ENCODE measurements at regions not wholly inside any gene's neighbourhood (a gene's known extent, or its start where the extent isn't known, plus 50 kb on each side); places are given as distances from the start of the nearest gene placed in this dataset.
"Not testable (repeated sequence)": the region's sequence is repeated elsewhere in the genome, so short reads cannot be mapped to it uniquely, and the experiment has no call there.

- DNase-seq: no peak
Measured at GRCh38 chr1:73766786-73767348, 431.1 kb downstream of the LRRIQ3 start.

DNA sequence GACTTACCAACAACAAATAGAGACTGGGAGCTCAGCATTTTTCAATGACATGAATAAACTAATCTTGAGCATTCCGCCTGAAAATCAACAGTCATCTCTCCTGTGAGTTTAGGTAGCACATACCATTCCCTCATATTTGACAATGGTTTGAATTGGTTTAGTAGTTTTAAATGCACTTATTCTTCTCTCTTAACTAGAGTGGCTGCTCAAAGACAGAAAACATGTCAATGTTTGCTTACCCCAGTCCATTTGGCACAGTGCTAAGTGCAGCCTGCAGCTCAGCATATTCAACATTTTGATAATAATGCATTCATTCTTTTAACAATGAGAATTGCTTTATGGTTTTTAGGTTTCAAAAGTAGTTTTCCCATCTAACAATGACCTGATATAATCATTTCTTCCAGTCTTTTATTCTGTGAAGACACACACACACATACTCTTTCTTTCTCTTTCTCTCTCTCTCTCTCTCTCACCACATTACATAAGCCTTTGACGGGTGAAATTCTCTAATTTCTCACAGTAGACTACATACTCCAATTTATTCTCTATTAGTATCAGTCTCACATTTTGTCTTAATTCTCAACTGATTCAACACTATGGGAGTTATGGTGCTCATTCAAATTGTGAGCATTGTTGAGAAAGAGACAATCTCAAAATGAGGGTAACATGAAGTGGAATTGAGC lies 432.3 kb downstream of the LRRIQ3 start:
- no peak for DNase-seq

DNA sequence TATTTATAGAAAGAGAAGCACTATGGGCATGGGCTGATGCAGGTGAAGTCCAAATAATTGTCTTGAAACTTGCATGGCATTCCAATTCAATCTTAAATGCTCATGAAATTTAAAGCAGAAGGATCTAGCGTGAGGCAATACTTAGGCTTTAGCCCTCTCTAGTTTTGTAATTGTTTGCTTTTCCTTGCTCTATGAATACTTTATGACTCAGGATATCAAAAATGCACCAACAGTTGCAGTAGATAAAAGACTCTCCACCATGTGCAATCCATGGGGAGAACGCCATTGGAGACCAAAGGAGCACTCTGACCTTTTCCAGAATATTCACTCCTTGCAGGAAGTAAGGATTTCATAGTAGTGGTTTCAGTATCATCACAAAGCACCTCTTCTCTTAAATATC lies 436.4 kb downstream of the LRRIQ3 start:
- no peak for DNase-seq

- DNase-seq: no peak
Measured at GRCh38 chr1:73759011-73759410, 439.0 kb downstream of the LRRIQ3 start.

DNA sequence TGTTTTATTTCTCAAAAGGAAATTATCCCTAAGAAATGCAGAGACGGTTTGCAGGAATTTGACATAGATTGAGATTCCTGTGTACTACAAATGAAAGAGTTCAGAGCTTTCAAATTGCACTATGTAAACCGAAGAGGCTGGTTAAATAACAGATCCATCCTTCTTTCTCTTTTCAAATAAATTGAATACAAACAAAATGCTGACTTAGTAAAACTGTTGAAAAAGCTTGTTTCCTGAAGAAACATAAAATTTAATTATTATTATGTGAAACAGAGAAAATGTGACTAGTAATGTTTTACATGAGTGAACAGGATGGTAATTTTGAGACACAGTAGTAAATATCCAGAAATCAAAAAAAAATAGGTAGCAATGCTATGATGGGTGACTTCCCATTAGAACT lies 441.2 kb downstream of the LRRIQ3 start:
- no peak for DNase-seq

DNA sequence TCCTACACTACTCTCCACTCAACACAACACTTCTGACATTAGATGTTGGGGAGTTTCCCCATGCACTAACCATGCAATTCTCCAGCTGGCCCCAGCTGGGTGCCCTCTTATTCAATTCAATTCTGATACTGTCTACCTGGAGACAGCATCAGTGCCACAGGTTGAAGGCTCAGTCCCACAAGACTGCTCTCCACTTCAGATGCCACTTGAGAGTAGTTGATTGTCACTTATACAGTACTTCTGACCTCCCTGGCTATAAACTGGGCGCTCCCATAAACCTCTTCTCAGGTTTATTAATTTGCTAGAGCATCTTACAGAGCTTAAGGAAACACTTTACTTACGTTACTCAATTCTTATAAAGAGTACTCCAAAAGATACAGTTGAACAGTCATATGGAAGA lies 442.3 kb downstream of the LRRIQ3 start:
- no peak for DNase-seq

- DNase-seq: no peak
Measured at GRCh38 chr1:73749996-73750395, 448.0 kb downstream of the LRRIQ3 start.

DNA sequence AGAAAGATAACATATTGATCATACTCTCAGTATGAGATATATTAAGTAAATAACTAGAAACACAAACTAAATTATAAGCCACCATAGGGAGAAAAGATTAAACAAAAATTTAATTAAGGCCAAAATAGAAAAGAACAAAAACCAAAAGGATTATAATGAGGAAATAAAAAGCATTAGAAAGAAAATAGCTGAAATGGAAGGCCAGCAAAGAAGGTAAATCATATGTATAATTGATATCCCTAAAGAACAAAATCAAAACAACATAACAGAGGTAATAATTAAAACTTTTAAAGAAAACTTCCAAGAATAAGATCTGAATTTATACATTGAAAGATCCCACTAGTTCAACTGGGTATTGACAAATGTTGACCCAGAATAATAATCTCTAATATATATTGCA lies 453.0 kb downstream of the LRRIQ3 start:
- DNase-seq: no peak

- DNase-seq: no peak
Measured at GRCh38 chr1:73736125-73736524, 461.9 kb downstream of the LRRIQ3 start.

GRCh38 chr1:73727036-73727435 lies 470.9 kb downstream of the LRRIQ3 start:
- DNase-seq: no peak

DNA sequence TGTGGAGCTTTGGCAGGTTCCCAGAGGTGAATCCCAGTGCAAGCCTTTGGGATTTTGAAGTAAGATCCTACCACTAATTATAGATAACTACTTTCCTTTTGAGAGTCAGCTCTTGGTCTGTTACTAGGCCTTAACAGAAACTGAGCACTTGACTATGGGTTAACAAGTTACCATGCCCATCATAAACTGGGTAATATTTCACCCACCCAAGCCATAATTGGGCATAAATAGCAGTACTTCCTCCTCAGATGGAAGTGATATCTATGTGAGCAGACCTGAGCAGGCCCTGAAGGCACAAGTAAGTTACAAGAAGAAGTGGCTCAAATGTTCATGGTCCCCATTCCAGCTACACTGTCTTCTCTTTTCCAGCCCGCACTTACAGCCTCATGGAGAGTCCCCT lies 475.9 kb downstream of the LRRIQ3 start:
- no peak for DNase-seq

DNA sequence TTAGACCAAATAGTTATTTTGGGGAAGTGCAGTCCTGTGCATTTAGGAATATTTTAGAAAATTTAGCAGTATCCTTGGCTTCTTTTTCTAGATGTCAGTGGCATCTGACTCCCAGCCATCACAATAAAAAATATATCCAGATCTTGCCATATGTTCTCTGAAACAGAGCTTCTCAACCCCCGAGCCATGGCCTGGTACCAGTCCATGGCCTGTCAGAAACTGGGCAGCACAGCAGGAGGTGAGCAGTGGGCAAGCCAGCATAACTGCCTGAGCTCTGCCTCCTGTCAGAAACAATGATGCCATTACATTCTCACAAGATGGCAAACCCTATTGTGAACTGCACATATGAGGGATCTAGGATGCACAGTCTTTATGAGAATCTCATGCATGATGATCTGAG lies 480.0 kb downstream of the LRRIQ3 start:
- DNase-seq: no peak

DNA sequence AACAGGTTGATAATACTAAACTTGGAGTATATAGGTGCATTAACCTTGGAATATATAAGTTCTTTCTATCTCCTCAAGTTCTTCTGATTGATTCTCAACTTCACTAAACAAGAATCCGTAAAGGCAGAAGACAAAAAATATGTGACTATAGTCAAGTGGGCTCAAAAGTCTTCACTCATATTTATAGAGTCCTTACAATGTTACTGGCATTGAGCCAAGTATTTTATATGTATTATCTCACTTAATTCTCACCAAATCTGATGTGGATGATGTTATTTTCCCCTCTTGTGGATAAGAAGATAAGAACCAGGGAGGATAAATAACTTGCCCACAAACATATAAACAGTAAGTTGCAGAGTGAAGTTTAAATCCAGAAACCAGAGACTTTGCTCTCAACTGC lies 486.9 kb downstream of the LRRIQ3 start:
- no peak for DNase-seq

- DNase-seq: no peak
Measured at GRCh38 chr1:73701826-73702225, 496.1 kb downstream of the LRRIQ3 start.

- no peak for DNase-seq
Measured at GRCh38 chr1:73676186-73676585, 521.8 kb downstream of the LRRIQ3 start.

- DNase-seq: no peak
Measured at GRCh38 chr1:73674945-73675561, 522.9 kb downstream of the LRRIQ3 start.

GRCh38 chr1:73673971-73674370 lies 524.0 kb downstream of the LRRIQ3 start:
- no peak for DNase-seq

- no peak for DNase-seq
Measured at GRCh38 chr1:73671530-73671929, 526.4 kb downstream of the LRRIQ3 start.

- not testable (repeated sequence) for DNase-seq
Measured at GRCh38 chr1:73667959-73668358, 530.0 kb downstream of the LRRIQ3 start.

- DNase-seq: no peak
Measured at GRCh38 chr1:73662526-73662925, 535.5 kb downstream of the LRRIQ3 start.

GRCh38 chr1:73659136-73659535 lies 538.8 kb downstream of the LRRIQ3 start:
- DNase-seq: no peak

- no peak for DNase-seq
Measured at GRCh38 chr1:73654714-73655113, 543.3 kb downstream of the LRRIQ3 start.

DNA sequence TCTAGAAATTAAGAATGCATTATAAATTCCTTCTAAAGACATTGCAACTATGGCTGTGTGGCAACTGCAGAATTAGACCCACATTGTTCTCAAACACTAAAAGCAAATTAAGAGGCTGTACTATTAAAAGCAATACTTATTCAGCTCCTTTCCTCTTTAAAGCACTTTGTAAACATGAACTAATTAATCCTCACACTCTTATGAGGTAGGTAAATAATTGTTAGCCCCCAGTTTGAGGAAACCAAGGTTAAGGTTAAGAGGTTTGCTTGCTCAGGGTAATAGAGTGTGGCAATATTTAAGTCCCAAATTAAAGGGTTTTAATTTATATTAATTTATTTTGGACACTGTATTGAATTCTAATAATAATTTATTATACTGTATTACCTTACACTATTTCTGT lies 553.8 kb downstream of the LRRIQ3 start:
- no peak for DNase-seq

DNA sequence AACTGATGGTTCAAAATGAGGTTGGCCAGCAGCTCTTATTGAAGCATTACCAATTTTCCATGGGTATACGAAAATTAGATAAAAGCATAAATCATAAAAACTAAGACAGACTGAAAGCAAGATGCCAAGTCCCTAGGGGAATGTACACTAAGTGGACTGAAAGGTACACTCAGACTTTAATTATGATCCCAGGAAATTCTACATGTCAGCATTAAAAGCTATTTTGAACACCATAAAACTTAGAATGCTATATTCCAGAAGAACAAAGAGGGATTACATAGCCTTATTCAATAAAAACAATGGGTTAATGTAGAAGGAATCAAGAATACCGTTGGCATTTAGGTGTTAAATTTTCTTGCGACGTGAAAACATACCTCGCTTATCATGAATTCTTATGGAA lies 558.5 kb downstream of the LRRIQ3 start:
- no peak for DNase-seq

DNA sequence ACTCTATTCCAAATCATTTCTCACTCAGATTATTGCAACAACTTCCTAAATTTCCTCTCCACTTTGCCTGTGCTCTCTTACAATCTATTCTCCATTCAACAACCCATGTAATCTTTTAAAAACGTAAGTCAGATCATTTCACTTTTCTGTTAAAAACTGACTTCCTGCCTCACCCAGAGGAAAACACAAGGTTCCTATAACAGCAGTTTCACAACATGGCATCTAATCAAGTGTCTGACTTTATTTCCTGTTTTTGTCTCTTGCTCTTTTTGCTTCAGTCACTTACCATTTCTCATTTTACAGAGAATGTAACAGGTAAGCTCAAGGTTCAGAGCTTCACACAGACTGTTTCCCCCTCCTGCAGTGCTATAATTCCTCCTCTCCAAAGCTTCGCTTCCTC lies 560.7 kb downstream of the LRRIQ3 start:
- no peak for DNase-seq

Data from T-helper 9 cell (primary cell).